Upper lobe of left lung (tissue), 4 donors: ENCODE measurements at regions not wholly inside any gene's neighbourhood (a gene's known extent, or its start where the extent isn't known, plus 50 kb on each side); places are given as distances from the start of the nearest gene placed in this dataset.

Experiments used
- POLR2A ChIP-seq, 4 donors: fragments of 450-650 bp; IDR thresholded peaks; one replicate each; pipeline ENCODE4 v1.5.1; 2016 to 2017; ENCODE audit warnings: antibody characterized with exemption in 4 of 4, mild to moderate bottlenecking in 2 of 4
- POLR2AphosphoS5 ChIP-seq, 2 donors: sonication (generic); formaldehyde crosslinking; IDR thresholded peaks; one replicate each; pipeline ENCODE4 v1.5.1; 2017; ENCODE audit warnings: antibody characterized with exemption in 2 of 2
- TF ChIP-seq, protein P1 (sequence below), 6 experiments: fragments of 450-650 bp in 4 of 6; fragments of 200-600 bp in 2 of 6; sonication (generic) in 2 of 6; IDR thresholded peaks; one replicate each; pipeline ENCODE4 v1.5.1; 2016 to 2019; ENCODE audit warnings: antibody characterized with exemption in 6 of 6

DNA sequence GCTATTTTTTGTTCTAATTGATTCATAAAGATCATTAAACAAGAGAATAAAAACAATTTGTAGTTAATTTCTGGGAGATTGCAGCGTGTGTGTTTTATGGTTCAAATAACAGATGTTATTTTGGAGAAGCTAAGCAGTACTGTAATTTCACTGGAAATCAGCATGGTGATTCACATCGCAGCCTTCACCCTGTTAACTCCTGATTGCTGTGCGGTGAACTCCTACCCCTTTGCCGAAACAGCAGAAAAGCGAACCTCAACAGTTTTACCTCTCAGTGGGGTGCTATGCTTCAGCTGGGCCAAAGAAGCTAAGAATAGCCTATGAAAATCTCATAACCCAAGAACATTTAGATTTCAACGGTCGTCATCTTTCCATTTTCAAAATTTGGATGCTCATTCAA is 441.5 kb upstream of the RARB start:
- TF ChIP-seq, protein P1, sequence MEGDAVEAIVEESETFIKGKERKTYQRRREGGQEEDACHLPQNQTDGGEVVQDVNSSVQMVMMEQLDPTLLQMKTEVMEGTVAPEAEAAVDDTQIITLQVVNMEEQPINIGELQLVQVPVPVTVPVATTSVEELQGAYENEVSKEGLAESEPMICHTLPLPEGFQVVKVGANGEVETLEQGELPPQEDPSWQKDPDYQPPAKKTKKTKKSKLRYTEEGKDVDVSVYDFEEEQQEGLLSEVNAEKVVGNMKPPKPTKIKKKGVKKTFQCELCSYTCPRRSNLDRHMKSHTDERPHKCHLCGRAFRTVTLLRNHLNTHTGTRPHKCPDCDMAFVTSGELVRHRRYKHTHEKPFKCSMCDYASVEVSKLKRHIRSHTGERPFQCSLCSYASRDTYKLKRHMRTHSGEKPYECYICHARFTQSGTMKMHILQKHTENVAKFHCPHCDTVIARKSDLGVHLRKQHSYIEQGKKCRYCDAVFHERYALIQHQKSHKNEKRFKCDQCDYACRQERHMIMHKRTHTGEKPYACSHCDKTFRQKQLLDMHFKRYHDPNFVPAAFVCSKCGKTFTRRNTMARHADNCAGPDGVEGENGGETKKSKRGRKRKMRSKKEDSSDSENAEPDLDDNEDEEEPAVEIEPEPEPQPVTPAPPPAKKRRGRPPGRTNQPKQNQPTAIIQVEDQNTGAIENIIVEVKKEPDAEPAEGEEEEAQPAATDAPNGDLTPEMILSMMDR (IDR thresholded peaks at IDR 0.05): no peak
- TF ChIP-seq POLR2AphosphoS5 (IDR thresholded peaks at IDR 0.05): no peak
- TF ChIP-seq POLR2A (IDR thresholded peaks at IDR 0.05): no peak
